ENCODE measurements at regions not wholly inside any gene's neighbourhood (a gene's known extent, or its start where the extent isn't known, plus 50 kb on each side); places are given as distances from the start of the nearest gene placed in this dataset.

DNA sequence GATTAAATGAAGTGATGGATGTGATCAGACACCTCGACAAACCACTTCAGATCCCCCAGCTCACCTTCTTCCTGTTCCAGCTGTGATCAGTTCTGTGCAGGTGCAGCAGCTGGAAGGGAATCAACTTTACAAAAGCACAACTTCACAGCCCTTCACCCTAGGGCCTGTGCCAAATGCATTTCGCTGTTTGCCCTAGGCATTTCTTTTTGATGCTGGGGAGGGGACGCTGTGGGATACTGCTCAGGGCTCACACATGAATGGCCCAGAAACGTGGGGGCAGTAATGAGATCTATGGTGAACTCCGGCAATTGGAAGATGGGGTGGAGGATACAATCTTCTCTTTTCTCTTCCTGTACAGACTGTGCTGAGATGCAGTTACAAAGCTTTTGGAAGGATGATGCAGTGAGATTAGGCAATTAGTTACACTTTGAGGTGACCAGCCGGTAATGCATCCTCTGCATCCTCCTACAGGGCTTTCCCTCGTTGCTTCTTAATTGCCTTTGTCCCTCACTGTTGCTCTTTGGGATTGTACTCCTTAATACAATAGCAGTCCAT, 215.1 kb upstream of the PITX2 start:
- TF ChIP-seq, protein P1, sequence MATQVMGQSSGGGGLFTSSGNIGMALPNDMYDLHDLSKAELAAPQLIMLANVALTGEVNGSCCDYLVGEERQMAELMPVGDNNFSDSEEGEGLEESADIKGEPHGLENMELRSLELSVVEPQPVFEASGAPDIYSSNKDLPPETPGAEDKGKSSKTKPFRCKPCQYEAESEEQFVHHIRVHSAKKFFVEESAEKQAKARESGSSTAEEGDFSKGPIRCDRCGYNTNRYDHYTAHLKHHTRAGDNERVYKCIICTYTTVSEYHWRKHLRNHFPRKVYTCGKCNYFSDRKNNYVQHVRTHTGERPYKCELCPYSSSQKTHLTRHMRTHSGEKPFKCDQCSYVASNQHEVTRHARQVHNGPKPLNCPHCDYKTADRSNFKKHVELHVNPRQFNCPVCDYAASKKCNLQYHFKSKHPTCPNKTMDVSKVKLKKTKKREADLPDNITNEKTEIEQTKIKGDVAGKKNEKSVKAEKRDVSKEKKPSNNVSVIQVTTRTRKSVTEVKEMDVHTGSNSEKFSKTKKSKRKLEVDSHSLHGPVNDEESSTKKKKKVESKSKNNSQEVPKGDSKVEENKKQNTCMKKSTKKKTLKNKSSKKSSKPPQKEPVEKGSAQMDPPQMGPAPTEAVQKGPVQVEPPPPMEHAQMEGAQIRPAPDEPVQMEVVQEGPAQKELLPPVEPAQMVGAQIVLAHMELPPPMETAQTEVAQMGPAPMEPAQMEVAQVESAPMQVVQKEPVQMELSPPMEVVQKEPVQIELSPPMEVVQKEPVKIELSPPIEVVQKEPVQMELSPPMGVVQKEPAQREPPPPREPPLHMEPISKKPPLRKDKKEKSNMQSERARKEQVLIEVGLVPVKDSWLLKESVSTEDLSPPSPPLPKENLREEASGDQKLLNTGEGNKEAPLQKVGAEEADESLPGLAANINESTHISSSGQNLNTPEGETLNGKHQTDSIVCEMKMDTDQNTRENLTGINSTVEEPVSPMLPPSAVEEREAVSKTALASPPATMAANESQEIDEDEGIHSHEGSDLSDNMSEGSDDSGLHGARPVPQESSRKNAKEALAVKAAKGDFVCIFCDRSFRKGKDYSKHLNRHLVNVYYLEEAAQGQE (IDR thresholded peaks at IDR 0.05; ENCODE audit: borderline replicate concordance) = no peak
- no peak for TF ChIP-seq POLR2AphosphoS5 (IDR thresholded peaks at IDR 0.05)
- TF ChIP-seq EZH2 (IDR thresholded peaks at IDR 0.05; ENCODE audit: borderline replicate concordance, insufficient read depth, low read length, poor library complexity, severe bottlenecking) = no peak
- TF ChIP-seq, protein P2, sequence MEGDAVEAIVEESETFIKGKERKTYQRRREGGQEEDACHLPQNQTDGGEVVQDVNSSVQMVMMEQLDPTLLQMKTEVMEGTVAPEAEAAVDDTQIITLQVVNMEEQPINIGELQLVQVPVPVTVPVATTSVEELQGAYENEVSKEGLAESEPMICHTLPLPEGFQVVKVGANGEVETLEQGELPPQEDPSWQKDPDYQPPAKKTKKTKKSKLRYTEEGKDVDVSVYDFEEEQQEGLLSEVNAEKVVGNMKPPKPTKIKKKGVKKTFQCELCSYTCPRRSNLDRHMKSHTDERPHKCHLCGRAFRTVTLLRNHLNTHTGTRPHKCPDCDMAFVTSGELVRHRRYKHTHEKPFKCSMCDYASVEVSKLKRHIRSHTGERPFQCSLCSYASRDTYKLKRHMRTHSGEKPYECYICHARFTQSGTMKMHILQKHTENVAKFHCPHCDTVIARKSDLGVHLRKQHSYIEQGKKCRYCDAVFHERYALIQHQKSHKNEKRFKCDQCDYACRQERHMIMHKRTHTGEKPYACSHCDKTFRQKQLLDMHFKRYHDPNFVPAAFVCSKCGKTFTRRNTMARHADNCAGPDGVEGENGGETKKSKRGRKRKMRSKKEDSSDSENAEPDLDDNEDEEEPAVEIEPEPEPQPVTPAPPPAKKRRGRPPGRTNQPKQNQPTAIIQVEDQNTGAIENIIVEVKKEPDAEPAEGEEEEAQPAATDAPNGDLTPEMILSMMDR (IDR thresholded peaks at IDR 0.05; ENCODE audit: poor library complexity, severe bottlenecking) = no peak
